Progenitor cell of endocrine pancreas (in vitro differentiated cells): ENCODE measurements at regions not wholly inside any gene's neighbourhood (a gene's known extent, or its start where the extent isn't known, plus 50 kb on each side); places are given as distances from the start of the nearest gene placed in this dataset.
"Not testable (repeated sequence)": the region's sequence is repeated elsewhere in the genome, so short reads cannot be mapped to it uniquely, and the experiment has no call there.

Experiments used
- DNase-seq: peaks from one replicate; pipeline ENCODE4 v3.0.0; 2021; ENCODE audit warnings: low spot score; ENCODE audit not compliant: unreplicated experiment
- H3K27ac Mint-ChIP-seq: 2 replicates; pipeline ENCODE4 v1.8.0; 2021; ENCODE audit warnings: mild to moderate bottlenecking, moderate library complexity, mixed read lengths
- H3K27me3 Mint-ChIP-seq: 2 replicates; pipeline ENCODE4 v1.8.0; 2021; ENCODE audit warnings: mixed read lengths
- H3K36me3 Mint-ChIP-seq: 2 replicates; pipeline ENCODE4 v1.8.0; 2022; ENCODE audit warnings: mixed read lengths; ENCODE audit not compliant: insufficient read depth
- H3K4me1 Mint-ChIP-seq: 2 replicates; pipeline ENCODE4 v1.8.0; 2021; ENCODE audit warnings: low read depth, mixed read lengths
- H3K4me3 Mint-ChIP-seq: 2 replicates; pipeline ENCODE4 v1.8.0; 2021; ENCODE audit warnings: low read depth, mild to moderate bottlenecking, moderate library complexity, mixed read lengths
- H3K9me3 Mint-ChIP-seq: 2 replicates; pipeline ENCODE4 v1.8.0; 2021; ENCODE audit warnings: low read depth, mixed read lengths
- TF ChIP-seq, protein P1 (sequence below): fragments of 200-600 bp; sonication (generic); IDR thresholded peaks from one replicate; pipeline ENCODE4 v1.5.0; 2021; ENCODE audit warnings: antibody characterized with exemption, mild to moderate bottlenecking; ENCODE audit not compliant: unreplicated experiment

DNA sequence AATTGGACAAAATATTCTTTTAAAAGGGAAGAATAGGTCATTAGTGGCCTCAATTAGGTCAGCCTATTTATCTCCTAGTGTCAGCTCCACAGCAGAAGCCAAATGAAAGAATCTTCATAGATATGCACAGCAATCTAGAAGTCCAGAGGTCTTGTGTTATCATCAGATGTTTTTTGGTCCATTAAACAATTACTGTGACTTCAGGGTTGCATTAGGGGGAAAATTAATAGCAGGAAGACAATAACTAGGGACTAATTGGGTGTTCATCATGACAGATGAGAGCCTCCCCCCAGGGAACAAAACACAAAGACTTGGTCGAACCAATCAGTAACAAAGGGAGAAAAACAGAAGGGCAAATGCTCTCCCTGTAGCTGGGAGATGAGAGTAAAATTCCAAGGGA lies 264.7 kb downstream of the PTH2R start:
- H3K9me3 Mint-ChIP-seq: peaks cover 3% of the 10 kb centered on the region
- H3K4me1 Mint-ChIP-seq: peaks cover 9% of the 10 kb centered on the region
- no peak overlapping the region for H3K27ac Mint-ChIP-seq
- H3K4me3 Mint-ChIP-seq: no peak overlapping the region
- H3K36me3 Mint-ChIP-seq: no peaks in the 10 kb centered on the region
- TF ChIP-seq, protein P1, sequence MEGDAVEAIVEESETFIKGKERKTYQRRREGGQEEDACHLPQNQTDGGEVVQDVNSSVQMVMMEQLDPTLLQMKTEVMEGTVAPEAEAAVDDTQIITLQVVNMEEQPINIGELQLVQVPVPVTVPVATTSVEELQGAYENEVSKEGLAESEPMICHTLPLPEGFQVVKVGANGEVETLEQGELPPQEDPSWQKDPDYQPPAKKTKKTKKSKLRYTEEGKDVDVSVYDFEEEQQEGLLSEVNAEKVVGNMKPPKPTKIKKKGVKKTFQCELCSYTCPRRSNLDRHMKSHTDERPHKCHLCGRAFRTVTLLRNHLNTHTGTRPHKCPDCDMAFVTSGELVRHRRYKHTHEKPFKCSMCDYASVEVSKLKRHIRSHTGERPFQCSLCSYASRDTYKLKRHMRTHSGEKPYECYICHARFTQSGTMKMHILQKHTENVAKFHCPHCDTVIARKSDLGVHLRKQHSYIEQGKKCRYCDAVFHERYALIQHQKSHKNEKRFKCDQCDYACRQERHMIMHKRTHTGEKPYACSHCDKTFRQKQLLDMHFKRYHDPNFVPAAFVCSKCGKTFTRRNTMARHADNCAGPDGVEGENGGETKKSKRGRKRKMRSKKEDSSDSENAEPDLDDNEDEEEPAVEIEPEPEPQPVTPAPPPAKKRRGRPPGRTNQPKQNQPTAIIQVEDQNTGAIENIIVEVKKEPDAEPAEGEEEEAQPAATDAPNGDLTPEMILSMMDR: no peak
- H3K27me3 Mint-ChIP-seq: no peaks in the 10 kb centered on the region
- DNase-seq: no peak

DNA sequence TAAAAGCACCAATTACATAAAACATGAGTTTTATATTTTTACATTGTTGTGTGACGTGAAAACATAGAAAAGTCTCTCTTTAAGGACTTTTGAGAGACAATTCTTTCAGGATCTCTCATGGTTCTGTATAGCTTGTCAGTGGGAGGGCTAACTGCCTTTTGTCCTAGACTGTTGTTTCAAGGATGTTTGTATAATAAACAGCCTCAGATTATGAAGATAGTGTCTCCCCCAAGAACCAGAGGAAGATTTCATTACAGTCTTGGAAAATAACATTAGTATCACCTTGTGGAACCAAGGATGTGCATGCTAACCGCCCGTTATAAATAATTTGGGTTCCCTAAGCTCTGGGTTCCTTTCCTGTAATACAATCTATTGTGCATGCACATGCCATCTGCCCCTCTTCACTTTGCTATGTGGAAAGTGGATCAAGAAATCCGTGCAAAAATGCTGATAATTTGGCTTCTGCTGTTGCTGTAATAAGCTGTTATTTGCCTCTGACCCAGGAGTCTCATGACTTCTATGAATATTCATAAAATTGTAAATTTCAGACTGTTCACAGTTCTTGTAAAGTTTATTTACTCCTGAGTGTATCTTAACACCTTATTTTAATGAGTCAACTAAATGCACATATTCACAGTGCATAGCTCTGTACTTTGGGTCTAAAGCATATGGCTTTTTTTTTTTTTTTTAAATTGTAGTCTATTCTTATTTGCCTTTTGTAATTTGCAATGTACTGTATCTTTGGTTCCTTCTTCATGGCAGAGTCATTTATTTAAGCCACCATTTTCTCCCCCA lies 265.5 kb downstream of the PTH2R start:
- Mint-ChIP-seq H3K27me3 (no peaks in the 10 kb centered on the region), H3K27ac (no peak overlapping the region), H3K4me3 (no peak overlapping the region), H3K4me1 (peaks cover 9% of the 10 kb centered on the region), H3K9me3 (peaks cover under 1% of the 10 kb centered on the region), H3K36me3 (no peaks in the 10 kb centered on the region)
- no peak for DNase-seq
- TF ChIP-seq, protein P1: no peak

DNA sequence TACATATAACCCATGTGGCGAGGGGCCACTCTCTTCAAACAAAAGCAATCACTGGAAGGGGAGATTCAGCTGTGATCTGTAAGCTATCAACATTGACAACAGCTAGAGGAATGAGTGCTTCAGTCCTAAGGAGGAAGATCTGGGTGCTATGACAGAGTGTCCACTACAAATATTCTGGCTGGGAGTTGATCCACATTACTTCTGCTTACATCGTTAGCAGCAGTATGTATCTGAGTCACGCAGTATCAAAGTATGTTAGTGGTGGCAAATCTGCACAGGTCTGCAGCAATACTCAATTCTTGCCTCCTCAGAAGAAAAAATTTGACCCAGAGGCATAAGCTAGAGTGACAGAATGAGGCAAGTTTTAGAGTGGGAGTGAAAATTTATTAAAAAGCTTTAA lies 267.0 kb downstream of the PTH2R start:
- no peaks in the 10 kb centered on the region for H3K9me3 Mint-ChIP-seq
- peaks cover 9% of the 10 kb centered on the region for H3K4me1 Mint-ChIP-seq
- TF ChIP-seq, protein P1: no peak
- H3K36me3 Mint-ChIP-seq: no peaks in the 10 kb centered on the region
- H3K4me3 Mint-ChIP-seq: no peak overlapping the region
- no peak overlapping the region for H3K27ac Mint-ChIP-seq
- H3K27me3 Mint-ChIP-seq: no peaks in the 10 kb centered on the region
- DNase-seq: no peak

DNA sequence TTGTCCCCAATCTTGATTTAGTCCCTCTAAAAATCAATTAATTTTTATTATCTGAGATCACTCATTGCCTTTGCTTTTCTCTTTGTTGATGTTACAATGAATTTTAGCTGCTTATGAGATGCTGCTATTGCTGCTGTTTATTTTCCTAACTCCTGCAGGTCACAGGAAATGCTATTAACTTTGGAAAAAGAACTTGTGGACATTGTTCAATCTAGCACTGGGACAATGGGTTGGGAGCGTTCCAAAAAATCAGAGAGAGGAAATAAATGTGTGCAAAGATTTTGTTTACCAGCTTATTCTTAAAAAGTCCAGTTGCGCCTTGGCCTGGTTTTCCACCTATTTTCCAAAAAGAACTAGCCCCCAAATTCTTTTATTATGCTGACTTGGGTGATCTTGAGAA lies 268.3 kb downstream of the PTH2R start:
- Mint-ChIP-seq H3K36me3 (no peaks in the 10 kb centered on the region), H3K27ac (no peak overlapping the region), H3K4me1 (peaks cover 6% of the 10 kb centered on the region), H3K9me3 (peaks cover 4% of the 10 kb centered on the region), H3K27me3 (no peaks in the 10 kb centered on the region), H3K4me3 (no peak overlapping the region)
- TF ChIP-seq, protein P1: no peak
- no peak for DNase-seq

DNA sequence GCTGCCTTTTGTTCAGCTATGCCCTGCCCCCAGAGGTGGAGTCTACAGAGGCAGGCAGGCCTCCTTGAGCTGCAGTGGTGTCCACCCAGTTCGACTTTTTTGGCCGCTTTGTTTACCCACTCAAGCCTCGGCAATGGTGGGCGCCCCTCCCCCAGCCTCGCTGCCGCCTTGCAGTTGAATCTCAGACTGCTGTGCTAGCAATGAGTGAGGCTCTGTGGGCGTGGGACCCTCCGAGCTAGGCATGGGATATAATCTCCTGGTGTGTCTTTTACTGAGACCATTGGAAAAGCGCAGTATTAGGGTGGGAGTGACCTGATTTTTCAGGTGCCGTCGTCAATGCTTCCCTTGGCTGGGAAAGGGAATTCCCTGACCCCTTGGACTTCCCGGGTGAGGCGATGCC lies 279.3 kb downstream of the PTH2R start:
- DNase-seq, H3K27ac Mint-ChIP-seq, H3K27me3 Mint-ChIP-seq: not testable (repeated sequence)

DNA sequence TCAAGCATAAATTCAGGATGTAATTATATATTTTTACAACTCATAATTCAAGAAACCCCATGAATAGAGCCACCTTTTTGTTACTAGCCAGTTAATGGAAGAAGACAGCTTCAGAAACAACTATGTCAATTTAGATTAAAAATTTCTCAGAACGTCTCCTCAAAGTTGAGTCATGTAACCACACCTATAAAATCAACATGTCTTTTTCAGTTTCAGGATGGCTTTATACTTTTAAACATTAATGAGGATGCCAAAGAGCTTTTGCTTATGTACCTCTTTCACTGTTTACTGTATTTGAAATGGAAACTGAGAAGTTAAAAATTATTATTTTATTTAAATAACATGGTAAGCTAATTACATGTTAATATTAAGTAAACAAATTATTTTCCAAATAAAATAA lies 280.1 kb downstream of the PTH2R start:
- Mint-ChIP-seq H3K9me3 (peaks cover 35% of the 10 kb centered on the region), H3K27ac (no peak overlapping the region), H3K36me3 (peaks cover 2% of the 10 kb centered on the region), H3K4me1 (no peaks in the 10 kb centered on the region), H3K4me3 (no peak overlapping the region), H3K27me3 (no peaks in the 10 kb centered on the region)
- DNase-seq: no peak
- TF ChIP-seq, protein P1: no peak

More for the DNA sequence above, 279.3 kb downstream of the PTH2R start:
- not testable (repeated sequence) for H3K36me3 Mint-ChIP-seq, H3K4me3 Mint-ChIP-seq, H3K4me1 Mint-ChIP-seq
- H3K9me3 Mint-ChIP-seq: peaks cover 38% of the 10 kb centered on the region

DNA sequence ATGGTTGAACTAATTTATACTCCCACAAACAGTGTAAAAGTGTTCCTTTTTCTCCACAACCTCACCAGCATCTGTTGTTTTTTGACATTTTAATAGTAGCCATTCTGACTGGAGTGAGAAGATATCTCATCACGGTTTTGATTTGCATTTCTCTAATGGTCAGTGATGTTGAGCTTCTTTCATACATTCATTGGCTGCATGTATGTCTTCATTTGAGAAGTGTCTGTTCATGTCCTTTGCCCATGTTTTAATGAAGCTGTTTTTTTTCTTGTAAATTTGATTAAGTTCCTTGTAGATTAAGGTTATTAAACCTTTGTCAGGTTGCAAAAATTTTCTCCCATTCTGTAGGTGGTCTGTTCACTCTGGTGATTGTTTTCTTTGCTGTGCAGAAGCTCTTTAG lies 281.1 kb downstream of the PTH2R start:
- H3K9me3 Mint-ChIP-seq: peaks cover 32% of the 10 kb centered on the region
- H3K4me3 Mint-ChIP-seq, DNase-seq, H3K27ac Mint-ChIP-seq, H3K36me3 Mint-ChIP-seq, H3K27me3 Mint-ChIP-seq, H3K4me1 Mint-ChIP-seq: not testable (repeated sequence)
